CD1c-positive myeloid dendritic cell (primary cell): ENCODE measurements at regions not wholly inside any gene's neighbourhood (a gene's known extent, or its start where the extent isn't known, plus 50 kb on each side); places are given as distances from the start of the nearest gene placed in this dataset.
"Not testable (repeated sequence)": the region's sequence is repeated elsewhere in the genome, so short reads cannot be mapped to it uniquely, and the experiment has no call there.

ENCODE experiments used
- DNase-seq: peaks from one replicate; pipeline ENCODE4 v3.0.0-alpha.2; 2016; ENCODE audit errors: extremely low spot score

DNA sequence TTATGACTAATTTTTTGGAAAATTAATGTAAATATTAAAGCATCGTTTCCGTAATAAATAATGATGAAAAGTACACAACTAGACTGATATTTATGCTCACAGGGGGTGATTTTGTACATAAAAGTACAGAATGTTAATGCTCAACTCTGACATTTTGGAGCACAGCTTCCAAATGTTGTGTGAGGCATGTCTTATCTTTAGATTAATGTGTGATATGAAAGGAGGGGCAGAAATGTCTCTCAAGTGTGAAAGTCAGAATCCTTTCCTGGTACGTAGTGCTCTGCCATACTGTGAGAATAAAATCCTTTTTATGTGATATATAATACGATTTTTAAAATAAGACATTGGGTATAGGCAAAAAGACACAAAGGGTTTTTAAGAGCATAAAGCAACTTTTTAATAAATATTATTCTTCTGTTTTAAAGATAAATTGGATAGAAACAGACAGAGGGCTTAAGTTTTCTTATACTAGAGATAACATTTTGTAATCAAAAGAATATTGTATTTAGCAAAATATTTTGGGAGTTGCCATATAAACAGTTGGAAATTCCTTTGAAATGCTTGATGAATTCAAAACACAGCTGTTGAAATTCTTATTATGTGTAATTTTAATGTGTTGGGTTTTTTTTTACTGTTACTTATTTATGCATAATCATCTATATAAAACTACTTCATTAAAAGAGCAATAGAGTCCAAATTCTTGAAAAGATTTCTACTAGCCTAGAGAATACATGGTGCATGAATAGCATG is 389.7 kb downstream of the RAP2B start:
- no peak for DNase-seq

DNA sequence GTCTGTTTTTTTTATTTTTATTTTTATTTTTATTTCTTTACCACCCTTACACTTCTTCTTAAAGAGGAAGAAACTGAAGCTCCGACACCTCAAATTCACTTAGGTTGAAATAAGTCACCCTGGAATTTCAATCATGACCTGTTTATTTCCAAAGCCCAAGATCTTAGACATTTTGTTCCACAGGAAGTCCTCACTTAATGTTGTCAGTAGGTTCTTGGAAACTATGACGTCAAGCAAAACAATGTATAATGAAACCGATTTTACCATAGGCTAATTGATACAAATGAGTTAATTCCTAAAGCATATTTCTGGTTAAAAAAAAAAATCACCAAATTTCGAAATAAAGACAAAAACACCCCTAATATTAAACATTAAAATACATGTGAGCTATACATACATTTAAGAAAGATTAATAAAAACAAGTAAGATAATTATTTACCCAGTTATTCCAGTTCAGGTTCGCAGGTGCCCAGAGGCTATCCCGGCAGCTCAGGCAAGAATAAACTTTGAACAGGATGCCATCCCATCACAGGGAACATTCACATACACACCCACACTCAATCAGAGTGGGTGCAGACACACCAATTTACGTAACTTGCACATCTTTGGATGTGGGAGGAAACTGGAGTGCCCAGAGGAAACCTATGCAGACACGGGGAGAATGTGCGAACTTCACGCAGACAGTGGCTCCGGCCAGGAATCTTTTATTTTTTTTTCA is 391.0 kb downstream of the RAP2B start:
- no peak for DNase-seq

DNA sequence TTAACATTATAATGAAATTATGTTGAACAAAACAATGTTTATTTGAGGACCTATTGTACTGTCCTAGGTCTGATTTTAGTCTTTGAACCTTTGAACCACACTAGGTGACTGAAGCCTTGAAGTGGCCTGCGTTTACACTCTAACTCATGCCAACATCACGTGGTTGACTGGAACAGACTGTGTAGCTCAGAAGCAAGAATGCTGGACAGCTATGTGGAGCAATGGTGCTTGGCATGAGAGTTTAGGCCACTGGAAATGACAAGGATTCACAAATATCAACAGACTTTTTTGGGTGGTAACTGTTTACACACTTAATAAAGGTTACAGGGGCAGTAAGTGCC is 391.5 kb downstream of the RAP2B start:
- no peak for DNase-seq

- DNase-seq, result no peak
Measured at GRCh38 chr3:153555919-153556318, 393.9 kb downstream of the RAP2B start.

- not testable (repeated sequence) for DNase-seq
Measured at GRCh38 chr3:153559366-153559765, 397.3 kb downstream of the RAP2B start.

- DNase-seq, result no peak
Measured at GRCh38 chr3:153567011-153567410, 405.0 kb downstream of the RAP2B start.

- no peak for DNase-seq
Measured at GRCh38 chr3:153567556-153567955, 405.5 kb downstream of the RAP2B start.

DNA sequence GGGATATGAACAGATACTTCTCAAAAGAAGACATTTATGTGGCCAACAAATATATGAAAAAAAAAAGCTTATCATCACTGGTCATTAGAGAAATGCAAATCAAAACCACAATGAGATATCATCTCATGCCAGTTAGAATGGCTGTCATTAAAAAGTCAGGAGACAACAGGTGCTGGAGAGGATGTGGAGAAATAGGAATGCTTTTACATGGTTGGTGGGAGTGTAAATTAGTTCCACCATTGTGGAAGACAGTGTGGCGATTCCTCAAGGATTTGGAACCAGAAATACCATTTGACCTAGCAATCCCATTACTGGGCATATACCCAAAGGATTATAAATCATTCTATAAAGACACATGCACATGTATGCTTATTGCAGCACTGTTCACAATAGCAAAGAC is 408.5 kb downstream of the RAP2B start:
- not testable (repeated sequence) for DNase-seq

DNA sequence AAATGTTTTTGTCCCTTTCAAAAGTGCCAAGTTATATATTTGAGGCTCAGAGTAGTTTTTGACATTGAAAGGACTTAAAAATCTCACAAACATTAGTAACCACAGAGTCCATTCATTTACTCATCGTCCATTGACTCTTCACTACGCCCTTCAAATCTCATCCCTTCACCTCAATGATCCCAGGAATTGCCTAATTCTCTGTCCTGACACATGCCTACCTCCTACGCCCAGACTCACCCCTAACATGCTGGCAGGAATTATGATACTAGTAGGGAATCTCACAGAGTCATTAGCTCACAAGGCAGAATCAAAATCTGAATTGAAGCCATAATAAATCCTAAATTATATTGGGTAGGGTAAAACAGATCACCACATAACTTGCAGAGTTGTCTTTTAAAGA is 410.1 kb downstream of the RAP2B start:
- no peak for DNase-seq

DNA sequence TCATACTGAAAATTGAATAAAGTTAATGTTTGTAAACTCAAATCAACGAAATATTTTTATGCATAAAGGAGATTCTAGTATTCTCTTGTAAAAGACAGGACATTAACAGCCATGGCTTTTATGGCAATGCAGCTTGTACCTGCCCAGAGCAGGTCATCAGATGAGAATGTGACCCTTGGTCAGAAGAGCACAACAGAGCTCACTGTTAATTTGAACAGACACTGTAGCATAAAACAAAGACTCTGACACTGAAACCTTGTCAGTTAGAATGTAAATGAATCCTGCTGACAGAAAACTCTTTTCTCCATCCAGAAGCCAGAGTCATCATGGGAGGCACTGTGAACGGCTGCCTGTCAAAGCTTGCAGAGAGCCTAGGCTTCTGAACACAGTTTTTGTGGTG is 410.6 kb downstream of the RAP2B start:
- no peak for DNase-seq

- no peak for DNase-seq
Measured at GRCh38 chr3:153573481-153573880, 411.5 kb downstream of the RAP2B start.

DNA sequence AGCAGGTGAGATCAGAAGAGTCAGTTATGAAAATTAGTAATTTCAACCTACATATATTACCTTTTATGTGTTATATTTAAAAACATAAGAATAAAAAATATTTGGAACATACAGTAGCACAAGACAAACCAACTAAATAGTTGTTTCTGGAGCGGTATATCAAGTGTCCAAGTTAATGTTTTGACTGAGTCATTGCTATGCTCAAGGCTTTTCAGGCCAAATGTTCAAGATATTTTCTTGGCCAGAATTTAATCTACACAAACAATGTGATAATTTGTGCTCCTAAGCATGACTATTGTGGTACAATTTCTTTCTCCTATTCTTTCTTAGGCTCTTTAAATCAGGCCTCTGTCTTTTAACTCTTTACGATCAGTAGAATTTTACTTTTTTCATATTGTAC is 412.4 kb downstream of the RAP2B start:
- DNase-seq, result no peak

GRCh38 chr3:153577059-153577736 is 415.2 kb downstream of the RAP2B start:
- DNase-seq, result no peak

- DNase-seq, result no peak
Measured at GRCh38 chr3:153578046-153578445, 416.0 kb downstream of the RAP2B start.

GRCh38 chr3:153590051-153590450 is 428.0 kb downstream of the RAP2B start:
- no peak for DNase-seq

- peak; percentile 42 for DNase-seq
Measured at GRCh38 chr3:153591561-153592245, 429.7 kb downstream of the RAP2B start.

DNA sequence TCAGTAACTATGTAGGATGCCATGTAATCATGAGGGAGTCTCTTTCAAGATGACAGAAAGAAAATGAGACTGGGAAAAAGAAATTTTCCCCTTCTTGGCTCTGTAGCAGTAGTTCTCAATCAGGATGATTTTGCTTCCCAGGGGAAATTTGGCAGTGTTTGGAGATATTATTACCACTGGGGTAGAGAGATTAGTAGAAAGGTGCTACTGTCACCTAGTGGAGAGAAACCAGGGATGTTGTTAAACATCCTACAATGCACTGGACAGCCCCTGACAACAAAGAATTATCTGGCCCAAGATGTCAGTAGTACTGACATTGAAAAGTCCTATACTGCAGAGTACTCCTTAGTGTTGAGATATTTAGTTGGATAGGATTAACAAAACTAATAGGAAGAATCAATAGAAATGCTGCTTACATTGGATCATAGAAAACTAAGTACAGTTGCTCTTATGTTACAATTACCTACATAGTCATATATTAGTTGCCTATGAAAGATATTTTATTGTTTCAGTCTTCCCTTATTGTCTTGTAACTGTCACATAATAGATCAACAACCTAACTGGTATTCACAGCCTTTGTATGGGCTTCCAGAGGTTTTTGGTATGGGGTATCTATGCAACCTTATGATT is 433.3 kb downstream of the RAP2B start:
- DNase-seq, result peak; percentile 31

DNA sequence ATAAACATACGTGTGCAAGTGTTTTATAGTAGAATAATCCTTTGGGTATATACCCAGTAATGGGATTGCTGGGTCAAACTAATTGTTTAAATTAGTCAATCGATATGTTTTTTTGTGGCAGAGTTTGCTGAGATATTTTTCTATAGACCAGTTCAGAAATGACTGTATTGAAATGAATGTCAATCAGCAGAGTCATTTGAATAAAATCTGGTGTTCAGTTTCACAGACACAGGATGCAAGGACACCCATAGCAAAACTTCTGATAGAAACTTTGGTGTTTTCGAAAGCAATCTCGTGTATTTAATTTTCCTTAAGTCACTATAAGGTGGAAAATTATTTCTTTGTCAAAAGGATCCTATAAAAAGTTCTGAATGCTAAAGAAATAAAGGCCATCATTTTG is 434.4 kb downstream of the RAP2B start:
- DNase-seq, result no peak

GRCh38 chr3:153599685-153600084 is 437.7 kb downstream of the RAP2B start:
- peak; percentile 7 for DNase-seq

GRCh38 chr3:153600896-153601295 is 438.9 kb downstream of the RAP2B start:
- no peak for DNase-seq

- DNase-seq, result no peak
Measured at GRCh38 chr3:153601374-153601853, 439.4 kb downstream of the RAP2B start.

GRCh38 chr3:153602801-153603200 is 440.8 kb downstream of the RAP2B start:
- no peak for DNase-seq
